ENCODE measurements at regions not wholly inside any gene's neighbourhood (a gene's known extent, or its start where the extent isn't known, plus 50 kb on each side); places are given as distances from the start of the nearest gene placed in this dataset.

GRCh38 chr10:33414841-33415240 lies 80.4 kb upstream of the NRP1 start:
- 87 to 94% methylated on average over 1 of the region's 1 CpG for WGBS, 2 donors
- Histone ChIP-seq H3K4me3 (no peak overlapping the region), H3K27ac (no peak overlapping the region), H3K36me3 (no peaks in the 10 kb centered on the region), H3K27me3 (no peaks in the 10 kb centered on the region), H3K4me1 (no peaks in the 10 kb centered on the region), H3K9me3 (no peaks in the 10 kb centered on the region)
- ATAC-seq (no peak), DNase-seq (no peak), FAIRE-seq (no peak)
- TF ChIP-seq, protein P1, sequence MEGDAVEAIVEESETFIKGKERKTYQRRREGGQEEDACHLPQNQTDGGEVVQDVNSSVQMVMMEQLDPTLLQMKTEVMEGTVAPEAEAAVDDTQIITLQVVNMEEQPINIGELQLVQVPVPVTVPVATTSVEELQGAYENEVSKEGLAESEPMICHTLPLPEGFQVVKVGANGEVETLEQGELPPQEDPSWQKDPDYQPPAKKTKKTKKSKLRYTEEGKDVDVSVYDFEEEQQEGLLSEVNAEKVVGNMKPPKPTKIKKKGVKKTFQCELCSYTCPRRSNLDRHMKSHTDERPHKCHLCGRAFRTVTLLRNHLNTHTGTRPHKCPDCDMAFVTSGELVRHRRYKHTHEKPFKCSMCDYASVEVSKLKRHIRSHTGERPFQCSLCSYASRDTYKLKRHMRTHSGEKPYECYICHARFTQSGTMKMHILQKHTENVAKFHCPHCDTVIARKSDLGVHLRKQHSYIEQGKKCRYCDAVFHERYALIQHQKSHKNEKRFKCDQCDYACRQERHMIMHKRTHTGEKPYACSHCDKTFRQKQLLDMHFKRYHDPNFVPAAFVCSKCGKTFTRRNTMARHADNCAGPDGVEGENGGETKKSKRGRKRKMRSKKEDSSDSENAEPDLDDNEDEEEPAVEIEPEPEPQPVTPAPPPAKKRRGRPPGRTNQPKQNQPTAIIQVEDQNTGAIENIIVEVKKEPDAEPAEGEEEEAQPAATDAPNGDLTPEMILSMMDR (IDR thresholded peaks at IDR 0.05): no peak
- intact Hi-C loops (cut with DNase I): no loop called here

GRCh38 chr10:33412653-33413361 lies 78.3 kb upstream of the NRP1 start:
- ATAC-seq: peak in 3 of 4 donors; percentile 37 to 75 (median 38)
- WGBS, 2 donors: 78 to 81% methylated on average over 6 of the region's 6 CpGs

DNA sequence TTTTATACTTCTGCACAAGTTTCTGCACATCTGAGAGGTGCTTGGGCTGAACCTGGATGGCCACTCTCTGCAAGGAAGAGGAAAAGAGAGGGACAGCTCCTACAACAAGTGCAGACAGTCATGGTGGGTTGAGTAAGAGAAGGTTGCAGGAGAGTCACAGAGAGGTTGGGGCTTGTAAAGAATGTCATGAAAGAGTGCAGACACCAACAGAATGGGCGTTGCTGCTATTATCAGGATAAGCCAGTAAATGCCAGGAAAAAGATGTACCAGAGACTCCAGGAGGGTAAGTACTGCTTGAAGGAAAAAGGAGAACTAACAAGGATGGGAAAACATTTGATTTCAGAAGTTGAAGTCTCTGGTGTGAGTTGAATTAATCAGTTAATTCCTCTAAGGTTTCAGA lies 77.8 kb upstream of the NRP1 start:
- no peaks in the 10 kb centered on the region for H3K9me3 ChIP-seq
- intact Hi-C loops (cut with DNase I): no loop called here
- FAIRE-seq (no peak), DNase-seq (no peak), ATAC-seq (no peak)
- TF ChIP-seq, protein P1 (IDR thresholded peaks at IDR 0.05): no peak
- H3K27me3 ChIP-seq: no peaks in the 10 kb centered on the region
- no peaks in the 10 kb centered on the region for H3K4me1 ChIP-seq
- 64 to 72% methylated on average over 1 of the region's 1 CpG for WGBS, 2 donors
- no peak overlapping the region for H3K27ac ChIP-seq
- no peak overlapping the region for H3K4me3 ChIP-seq
- no peaks in the 10 kb centered on the region for H3K36me3 ChIP-seq

More at GRCh38 chr10:33412653-33413361, 78.3 kb upstream of the NRP1 start:
- intact Hi-C loops (cut with DNase I): no loop called here
- DNase-seq (no peak), FAIRE-seq (no peak)
- no peaks in the 10 kb centered on the region for H3K4me1 ChIP-seq
- H3K9me3 ChIP-seq: no peaks in the 10 kb centered on the region
- no peak overlapping the region for H3K4me3 ChIP-seq
- H3K36me3 ChIP-seq: no peaks in the 10 kb centered on the region
- no peak overlapping the region for H3K27ac ChIP-seq
- H3K27me3 ChIP-seq: no peaks in the 10 kb centered on the region
- TF ChIP-seq, protein P1 (IDR thresholded peaks at IDR 0.05): no peak

GRCh38 chr10:33410860-33411234 lies 76.4 kb upstream of the NRP1 start:
- FAIRE-seq (no peak), ATAC-seq (no peak), DNase-seq (no peak)
- TF ChIP-seq, protein P1 (IDR thresholded peaks at IDR 0.05): no peak
- Histone ChIP-seq H3K4me3 (no peak overlapping the region), H3K4me1 (no peaks in the 10 kb centered on the region), H3K9me3 (no peaks in the 10 kb centered on the region), H3K27ac (no peak overlapping the region), H3K36me3 (no peaks in the 10 kb centered on the region), H3K27me3 (no peaks in the 10 kb centered on the region)
- intact Hi-C loops (cut with DNase I): no loop called here
- 94 to 95% methylated on average over 4 of the region's 4 CpGs for whole genome bisulfite sequencing, 2 donors

GRCh38 chr10:33410096-33410859 lies 75.8 kb upstream of the NRP1 start:
- ATAC-seq: no peak
- H3K4me3 ChIP-seq: no peak overlapping the region
- FAIRE-seq: no peak
- intact Hi-C loops (cut with DNase I): no loop called here
- no peaks in the 10 kb centered on the region for H3K9me3 ChIP-seq
- no peaks in the 10 kb centered on the region for H3K36me3 ChIP-seq
- H3K27me3 ChIP-seq: no peaks in the 10 kb centered on the region
- no peak overlapping the region for H3K27ac ChIP-seq
- no peaks in the 10 kb centered on the region for H3K4me1 ChIP-seq
- no peak for DNase-seq
- 86 to 90% methylated on average over 10 of the region's 10 CpGs for WGBS, 2 donors
- TF ChIP-seq, protein P1 (IDR thresholded peaks at IDR 0.05): no peak
